H4 (cell line): ENCODE measurements at regions not wholly inside any gene's neighbourhood (a gene's known extent, or its start where the extent isn't known, plus 50 kb on each side); places are given as distances from the start of the nearest gene placed in this dataset.
"Not testable (repeated sequence)": the region's sequence is repeated elsewhere in the genome, so short reads cannot be mapped to it uniquely, and the experiment has no call there.

Experiments
- DNase-seq: peaks from one replicate; pipeline ENCODE4 v3.0.0-alpha.2; 2015; ENCODE audit warnings: low spot score

DNA sequence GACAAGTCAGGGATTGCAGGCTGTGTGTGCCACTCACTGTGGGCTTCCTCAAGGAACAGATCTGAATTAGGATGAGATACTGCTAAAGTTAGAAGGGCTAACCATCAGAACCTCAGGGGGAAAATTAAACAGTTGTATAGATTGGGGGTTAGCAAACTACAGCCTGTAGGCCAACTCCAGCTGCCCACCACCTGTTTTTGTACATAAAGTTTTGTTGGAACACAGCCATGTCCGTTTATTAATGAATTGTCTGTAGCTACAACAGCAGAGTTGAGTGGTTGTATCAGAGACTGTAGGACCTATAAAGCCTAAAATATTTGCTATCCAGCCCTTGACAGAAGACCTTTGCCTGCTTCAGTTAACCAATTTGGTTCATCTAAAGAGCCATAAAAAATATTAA lies 127.2 kb upstream of the ECI2 start:
- no peak for DNase-seq

DNA sequence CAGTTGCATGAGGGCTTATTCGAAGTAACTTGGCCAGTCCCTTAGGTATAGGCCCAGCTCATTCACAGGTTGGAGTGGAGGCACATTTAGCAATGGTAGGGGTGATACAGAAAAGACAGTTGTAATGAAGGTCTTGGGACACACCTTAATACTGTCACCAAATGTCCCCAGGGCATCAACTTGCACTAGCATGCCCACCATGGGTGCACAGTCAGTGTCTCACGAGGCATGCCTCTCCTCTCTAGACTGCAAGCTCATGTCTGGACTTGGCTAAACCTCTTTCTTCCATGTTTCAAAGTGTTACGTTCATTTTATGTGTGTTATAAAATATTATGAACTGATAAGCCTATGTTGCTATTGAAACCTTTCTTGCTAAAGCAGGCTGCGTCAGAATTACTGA lies 124.0 kb upstream of the ECI2 start:
- no peak for DNase-seq

DNA sequence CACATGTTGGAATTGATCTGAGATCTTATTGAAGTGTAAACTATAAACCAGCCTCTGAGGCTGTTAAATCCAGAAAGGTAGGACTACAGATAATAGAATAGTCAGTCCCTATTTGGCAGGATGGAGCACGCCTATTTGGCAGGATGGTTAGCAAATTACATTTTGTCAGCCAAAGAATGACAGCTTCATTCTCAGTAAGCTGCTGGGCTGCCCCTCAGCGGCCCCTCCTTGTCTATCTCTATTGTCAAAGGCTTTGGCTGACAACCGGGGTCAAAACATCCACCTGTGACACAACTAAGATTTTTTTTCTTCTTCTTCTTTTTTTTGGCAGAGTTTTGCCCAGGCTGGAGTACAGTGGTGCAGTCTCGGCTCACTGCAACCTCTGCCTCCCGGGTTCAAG lies 123.4 kb upstream of the ECI2 start:
- no peak for DNase-seq

DNA sequence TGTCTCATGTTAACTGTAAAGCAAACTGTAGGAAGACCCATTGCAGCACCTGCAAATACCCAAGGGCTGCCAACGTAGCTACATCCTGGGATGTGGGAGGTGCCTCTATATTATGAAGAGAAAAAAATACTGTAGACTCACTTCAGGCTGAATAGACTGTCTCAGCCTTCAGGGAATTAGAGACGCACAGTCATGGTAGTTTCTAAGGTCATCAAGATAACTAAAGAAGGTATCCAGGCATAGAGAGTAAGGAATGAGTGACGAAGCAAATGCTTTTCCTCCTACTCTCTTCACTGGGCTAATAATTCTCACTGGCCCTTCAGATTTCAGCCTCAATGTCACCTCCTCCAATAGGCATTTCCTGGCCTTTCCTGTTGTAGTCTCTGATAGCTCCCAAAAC lies 121.6 kb upstream of the ECI2 start:
- no peak for DNase-seq

DNA sequence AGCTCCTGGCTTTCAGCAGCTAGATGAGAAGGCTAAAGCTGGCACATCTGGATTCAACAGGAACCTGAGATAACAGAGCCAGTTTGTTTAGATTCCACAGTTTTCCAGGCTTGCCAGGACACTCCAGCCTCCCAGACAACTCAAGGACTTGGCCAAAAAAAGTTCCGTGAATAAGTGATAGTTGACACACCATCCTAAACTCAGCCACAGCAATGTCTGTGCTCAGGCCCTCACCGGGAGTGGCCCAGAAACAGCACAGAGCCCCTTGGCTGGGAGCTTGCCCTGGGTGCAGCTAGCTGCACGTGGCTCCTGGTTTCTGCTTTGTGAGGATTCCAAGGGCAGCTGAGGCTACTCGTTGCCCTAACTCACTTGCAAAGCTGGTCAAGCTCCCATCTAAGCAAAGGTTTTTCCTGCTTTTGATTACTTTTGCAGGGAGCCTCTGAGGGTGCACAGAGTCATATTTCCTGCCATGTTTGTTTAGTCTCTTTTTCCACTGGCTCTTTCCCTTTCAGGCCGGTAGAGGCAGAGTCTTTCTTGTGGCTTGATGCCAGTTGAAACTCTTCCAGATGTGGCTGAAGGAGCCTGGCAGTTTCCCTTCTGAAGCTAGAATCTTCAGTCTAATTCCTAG lies 118.3 kb upstream of the ECI2 start:
- peak; percentile 82 for DNase-seq

DNA sequence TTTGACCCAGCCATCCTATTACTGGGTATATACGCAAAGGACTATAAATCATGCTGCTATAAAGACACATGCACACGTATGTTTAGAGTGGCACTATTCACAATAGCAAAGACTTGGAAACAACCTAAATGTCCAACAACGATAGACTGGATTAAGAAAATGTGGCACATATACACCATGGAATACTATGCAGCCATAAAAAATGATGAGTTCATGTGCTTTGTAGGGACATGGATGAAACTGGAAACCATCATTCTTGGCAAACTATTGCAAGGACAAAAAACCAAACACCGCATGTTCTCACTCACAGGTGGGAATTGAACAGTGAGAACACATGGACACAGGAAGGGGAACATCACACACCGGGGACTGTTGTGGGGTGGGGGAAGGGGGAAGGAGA lies 117.1 kb upstream of the ECI2 start:
- not testable (repeated sequence) for DNase-seq

DNA sequence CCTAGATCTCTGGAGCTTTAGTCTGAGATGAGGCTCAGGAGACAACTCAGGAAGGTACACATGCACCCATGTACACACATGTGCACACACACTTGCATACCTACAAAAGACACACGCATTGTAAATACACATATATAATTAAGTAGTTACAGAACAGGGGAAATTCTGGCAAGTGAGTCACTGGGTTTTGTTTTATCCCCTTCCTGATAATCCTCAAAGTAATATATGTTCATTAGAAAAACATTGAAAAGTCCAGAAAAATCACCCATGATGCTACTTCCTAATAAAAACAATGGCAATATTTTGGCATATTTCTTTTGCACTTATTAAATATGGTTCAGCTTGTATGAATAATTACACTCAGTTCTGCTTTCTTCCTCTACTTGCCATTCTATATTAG lies 115.3 kb upstream of the ECI2 start:
- DNase-seq = no peak

DNA sequence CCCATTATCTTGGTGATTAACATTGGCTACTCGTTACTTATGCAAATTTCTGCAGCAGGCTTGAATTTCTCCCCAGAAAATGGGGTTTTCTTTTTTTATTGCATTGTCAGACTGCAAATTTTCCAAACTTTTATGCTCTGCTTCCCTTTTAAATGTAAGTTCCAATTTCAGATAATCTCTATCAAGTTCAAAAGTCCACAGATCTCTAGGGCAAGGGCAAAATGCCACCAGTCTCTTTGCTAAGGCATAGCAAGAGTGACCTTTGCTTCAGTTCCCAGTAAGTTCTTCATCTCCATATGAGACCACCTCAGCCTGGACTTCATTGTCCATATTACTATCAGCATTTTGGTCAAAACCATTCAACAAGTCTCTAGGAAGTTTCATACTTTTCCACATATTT lies 108.5 kb upstream of the ECI2 start:
- DNase-seq = not testable (repeated sequence)

DNA sequence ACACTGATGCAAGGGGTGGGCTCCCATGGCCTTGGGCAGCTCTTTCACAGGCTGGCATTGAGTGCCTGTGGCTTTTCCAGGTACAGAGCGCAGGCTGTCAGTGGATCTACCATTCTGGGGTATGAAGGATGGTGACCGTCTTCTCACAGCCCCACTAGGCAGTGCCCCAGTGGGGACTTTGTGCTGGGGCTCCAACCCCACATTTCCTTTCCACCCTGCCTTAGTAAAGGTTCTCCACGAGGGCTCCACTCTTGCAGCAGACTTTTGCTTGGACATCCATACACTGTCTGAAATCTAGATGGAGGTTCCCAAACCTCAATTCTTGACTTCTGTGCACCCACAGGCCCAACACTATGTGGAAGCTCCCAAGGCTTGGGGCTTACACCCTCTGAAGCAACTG lies 107.9 kb upstream of the ECI2 start:
- DNase-seq = no peak

DNA sequence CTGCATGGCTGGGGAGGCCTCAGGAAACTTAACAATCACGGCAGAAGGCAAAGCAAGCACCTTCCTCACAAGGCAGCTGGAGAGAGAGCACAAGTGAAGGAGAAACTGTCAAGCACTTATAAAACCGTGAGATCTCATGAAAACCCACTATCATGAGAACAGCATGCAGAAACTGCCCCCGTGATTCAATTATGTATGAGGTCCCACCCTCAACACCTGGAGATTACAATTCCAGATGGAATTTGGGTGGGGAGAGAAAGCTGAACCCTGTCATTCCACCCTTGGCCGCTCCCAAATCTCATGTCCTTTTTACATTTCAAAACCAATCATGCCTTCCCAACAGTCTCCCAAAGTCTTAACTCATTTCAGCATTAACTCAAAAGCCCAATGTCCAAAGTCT lies 107.2 kb upstream of the ECI2 start:
- no peak for DNase-seq

DNA sequence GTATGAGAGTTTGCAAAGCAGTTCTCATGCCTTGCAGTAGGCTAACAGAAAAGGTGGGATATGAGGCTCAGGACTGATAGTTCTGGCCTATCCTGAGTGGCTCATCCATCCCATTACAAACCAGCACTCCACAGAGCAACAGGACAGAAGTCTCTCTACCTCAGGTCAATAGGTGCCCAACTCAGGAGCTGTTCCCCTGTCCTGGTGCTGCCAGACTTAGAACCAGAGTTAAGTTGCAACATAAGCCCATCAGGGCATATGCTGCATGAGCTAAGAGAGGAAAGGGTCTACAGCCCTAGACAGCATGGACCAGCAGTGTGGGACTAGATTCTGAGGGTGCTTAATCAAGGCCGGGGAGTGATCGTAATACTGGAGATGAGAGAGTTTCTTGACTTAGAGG lies 104.8 kb upstream of the ECI2 start:
- no peak for DNase-seq

DNA sequence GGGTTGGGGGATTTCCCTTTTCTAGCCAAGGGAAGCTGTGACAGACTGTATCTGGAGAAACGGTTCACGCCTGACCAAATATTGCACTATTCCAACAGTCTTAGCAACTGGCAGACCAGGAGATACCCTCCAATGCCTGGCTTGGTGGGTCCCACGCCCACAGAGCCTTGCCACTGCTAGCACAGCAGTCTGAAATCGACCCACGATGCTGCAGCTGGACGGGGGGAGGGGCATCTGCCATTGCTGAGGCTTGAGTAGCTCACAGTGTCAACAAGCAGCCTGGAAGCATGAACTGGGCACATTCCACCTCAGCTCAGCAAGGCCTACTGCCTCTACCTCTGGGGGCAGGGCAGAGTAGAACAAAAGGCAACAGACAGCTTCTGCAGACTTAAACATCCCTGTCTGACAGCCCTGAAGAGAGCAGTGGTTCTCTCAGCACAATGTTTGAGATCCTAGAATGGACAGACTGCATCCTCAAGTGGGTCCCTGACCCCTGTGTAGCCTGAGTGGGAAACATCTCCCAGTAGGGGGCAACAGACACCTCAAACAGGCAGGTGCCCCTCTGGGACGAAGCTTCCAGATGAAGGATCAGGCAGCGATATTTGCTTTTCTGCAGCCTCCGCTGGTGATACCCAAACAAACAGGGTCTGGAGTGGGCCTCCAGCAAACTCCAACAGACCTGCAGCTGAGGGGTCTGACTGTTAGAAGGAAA lies 89.9 kb upstream of the ECI2 start:
- DNase-seq = no peak

DNA sequence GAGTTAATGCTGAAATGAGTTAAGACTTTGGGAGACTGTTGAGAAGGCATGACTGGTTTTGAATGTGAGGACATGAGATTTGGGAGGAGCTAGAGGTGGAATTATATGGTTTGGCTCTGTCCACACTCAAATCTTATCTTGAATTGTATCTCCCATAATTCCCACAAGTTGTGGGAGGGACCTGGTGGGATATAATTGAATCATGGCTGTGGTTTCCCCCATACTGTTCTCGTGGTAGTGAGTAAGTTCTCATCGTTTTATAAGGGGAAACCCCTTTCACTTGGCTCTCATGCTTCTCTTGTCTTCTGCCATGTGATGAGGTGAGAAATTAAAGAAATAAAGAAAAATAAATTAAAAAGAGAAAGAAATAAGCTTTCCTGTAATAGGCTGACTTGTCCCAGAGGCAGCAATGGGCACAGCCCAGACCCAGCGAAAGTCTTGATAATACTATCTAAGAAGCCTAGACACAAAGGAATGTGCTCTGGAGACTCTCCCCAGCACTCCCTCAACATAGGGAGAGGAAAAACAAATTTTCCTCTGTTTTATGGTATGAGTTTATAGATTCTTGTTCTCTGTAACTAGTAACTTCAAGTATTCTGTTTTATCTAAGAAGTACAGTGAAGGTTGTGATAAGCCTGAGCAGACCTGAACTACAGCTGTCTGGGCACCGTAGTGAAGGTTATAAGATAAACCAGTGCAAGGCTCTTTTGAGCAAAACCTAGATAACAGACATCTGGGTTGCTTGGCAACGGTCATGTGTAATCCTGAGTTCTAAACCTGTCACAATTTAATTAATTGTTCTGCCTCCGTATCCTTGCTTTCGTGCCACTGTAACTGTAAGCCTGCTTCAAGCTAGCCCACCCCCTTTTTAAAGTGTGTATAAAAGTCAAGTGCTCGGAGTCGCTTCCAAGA lies 88.9 kb upstream of the ECI2 start:
- no peak for DNase-seq

DNA sequence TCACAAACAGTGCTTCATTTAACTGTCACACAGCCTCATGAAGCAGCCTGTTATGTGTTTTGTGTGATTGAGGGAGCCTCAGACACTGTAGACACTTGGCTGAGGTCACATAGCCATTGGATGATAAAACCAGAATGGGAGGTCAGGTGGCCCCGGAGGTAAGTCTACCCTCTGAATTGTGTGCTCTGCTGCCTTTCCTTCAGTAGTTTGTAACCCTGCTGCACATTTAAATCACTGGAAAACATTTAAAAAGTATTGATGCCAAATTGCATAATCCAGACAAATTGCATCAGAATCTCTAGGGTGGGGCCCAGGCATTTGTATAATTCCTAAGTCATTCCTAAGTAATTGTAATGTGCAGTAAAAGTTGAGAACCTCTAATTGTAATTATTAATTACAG lies 85.2 kb upstream of the ECI2 start:
- no peak for DNase-seq

DNA sequence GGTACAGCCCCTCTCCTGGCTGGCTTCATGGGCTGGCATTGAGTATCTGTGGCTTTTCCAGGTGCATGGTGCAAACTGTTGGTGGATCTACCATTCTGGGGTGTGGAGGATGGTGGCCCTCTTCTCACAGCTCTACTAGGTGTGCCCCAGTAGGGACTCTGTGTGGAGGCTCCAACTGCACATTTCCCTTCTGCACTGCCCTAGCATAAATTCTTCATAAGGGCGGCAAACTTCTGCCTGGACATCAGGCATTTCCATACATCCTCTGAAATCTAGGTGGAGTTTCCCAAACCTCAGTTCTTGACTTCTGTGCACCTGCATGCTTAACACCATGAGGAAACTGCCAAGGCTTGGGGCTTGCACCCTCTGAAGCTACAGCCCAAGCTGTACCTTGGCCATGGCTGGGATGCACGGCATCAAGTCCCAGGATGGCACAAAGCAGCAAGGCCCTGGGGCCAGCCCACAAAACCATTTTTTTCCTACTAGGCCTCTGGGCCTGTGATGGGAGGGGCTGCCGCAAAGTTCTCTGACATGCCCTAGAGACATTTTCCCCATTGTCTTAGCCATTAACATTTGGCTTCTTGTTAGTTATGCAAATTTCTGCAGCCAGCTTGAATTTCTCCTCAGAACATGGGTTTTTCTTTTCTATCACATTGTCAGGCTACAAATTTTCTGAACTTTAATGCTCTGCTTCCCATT lies 83.4 kb upstream of the ECI2 start:
- DNase-seq = not testable (repeated sequence)

DNA sequence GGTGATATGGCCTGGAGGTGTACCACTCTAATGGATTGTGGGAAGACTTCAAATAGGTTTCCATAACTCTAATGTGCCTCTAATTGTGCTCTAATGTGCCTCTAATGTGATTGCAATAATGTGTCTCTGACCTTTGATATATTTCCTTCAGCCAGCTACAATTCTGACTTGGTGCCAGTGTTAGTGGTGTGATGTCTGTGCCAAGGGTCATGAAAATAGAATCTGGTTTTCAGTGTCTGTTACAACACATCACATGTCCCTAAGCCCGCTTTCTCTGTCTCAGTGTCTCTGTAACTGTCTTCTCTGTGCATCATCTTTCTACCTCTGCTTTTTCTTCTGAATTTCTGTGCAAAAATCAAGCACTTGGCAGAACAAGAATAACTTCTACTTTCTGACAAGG lies 77.2 kb upstream of the ECI2 start:
- no peak for DNase-seq

DNA sequence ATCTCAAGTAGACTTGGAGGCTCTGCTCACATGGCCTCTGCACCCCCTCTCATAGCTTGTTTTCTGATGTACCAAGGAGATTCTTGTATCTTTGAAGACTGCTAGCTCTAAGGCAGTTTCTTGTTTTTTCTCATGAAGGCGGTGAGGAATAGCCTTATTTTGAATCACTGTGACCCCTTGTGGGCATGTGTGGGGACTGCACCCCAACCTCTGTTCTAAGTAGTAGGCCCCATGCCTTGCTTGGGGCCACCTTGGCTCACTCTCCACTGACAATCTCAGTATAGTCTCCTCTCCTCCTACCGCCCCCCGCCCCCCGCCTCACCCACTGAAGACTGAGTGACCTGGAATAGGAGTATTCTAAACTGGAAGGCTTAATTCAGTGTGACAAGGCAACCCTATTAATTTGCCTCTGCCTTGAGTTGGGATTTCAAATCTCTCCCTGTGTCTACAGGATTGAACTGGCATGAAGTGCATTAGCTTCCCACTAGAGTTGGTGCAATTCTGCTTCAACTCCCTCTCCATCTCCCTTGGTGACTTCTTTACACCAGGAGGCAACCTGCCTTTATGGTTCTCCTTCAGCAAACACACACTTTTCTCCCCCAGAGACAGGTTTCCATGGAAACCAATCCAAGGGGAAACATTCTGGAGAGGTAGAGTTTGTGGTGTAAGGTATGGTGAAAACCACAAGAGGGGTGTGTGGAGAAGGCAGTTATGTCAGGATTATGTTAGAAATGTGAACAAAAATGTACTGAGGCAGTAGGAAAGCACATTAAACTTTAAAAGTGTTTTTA lies 75.4 kb upstream of the ECI2 start:
- peak; percentile 51 for DNase-seq

DNA sequence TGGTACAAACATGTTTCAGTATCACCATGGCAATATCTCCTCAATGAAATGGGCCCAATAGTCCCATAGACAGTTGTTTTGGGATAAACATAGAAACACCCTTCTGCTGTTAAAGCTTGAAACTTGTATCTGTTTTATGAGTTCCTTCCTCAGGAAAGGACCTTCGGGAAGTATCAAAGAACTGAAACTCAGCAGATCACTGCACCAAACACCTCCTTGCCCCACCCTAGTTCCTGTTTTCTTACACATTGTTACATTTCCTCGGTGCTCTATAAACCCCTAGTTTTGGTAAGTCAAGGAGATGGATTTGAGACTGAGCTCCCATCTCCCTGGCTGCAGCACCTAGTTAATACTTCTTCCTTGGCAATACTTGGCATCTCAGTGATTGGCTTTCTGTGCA lies 73.8 kb upstream of the ECI2 start:
- DNase-seq = no peak

DNA sequence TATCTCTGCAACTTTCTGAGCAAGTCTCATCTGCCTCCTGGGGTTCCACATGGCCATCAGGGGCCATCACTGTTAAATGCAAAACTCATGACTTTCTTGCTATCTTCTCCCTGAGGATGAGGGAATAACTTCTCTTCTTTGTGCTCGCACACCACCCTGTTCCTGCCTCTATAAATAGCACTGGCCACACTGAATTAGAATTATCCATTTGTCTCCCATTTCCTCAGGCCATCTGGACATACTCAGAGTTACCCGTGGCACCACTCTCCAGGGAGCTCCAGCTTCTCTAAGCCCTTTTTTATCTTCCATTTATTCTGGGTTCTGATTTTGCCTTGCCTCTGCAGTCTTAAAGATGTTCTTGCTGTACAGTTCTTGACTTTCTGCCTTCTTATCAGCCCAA lies 72.8 kb upstream of the ECI2 start:
- no peak for DNase-seq

DNA sequence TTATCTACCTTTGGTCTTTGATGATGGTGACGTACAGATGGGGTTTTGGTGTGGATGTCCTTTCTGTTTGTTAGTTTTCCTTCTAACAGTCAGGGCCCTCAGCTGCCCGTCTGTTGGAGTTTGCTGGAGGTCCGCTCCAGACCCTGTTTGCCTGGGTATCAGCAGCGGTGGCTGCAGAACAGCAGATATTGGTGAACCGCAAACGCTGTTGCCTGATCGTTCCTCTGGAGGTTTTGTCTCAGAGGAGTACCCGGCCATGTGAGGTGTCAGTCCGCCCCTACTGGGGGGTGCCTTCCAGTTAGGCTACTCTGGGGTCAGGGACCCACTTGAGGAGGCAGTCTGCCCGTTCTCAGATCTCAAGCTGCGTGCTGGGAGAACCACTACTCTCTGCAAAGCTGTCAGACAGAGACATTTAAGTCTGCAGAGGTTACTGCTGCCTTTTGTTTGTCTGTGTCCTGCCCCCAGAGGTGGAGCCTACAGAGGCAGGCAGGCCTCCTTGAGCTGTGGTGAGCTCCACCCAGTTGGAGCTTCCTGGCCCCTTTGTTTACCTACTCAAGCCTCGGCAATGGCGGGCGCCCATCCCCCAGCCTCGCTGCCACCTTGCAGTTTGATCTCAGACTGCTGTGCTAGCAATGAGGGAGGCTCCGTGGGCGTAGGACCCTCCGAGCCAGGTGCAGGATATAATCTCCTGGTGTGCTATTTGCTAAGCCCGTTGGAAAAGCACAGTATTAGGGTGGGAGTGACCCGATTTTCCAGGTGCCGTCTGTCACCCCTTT lies 68.5 kb upstream of the ECI2 start:
- not testable (repeated sequence) for DNase-seq

DNA sequence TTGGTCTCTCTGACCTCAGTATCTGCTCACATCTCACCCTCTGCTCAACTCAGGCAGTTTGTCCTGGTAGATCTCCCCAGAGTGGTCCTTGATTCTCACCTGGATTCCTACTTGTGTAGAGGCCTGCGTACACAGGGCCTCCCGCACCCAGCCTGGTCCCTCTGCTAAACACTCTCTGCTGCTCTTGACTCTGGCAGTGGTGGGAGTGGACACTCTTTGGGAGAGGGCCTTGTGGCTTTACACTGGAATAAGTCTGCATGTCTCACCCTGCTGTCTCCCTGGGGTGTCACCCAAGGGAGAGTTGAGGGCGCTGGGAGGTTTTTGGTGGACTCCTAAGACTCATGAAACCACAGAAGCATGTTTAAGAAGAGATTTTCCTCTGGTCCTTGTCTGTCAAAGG lies 57.3 kb upstream of the ECI2 start:
- DNase-seq = no peak
